ENCODE measurements at regions not wholly inside any gene's neighbourhood (a gene's known extent, or its start where the extent isn't known, plus 50 kb on each side); places are given as distances from the start of the nearest gene placed in this dataset.

DNA sequence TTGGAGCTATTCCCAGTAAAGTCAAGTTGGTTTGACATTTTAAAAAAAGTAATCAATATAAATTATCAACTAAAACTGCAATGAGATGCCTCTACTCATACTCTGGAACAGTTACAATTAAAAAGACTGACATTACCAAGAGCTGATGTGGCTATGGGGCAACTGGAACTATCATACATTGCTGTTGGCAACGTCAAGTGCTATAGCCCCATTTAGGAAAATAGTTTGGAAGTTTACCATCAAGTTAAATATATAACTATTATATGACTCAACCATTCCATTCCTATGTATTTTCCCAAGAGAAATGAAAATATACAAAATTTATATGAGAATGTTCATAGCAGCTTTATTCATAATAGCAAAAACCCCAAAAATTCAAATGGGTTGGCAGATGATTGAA is 111.4 kb upstream of the HDGFL1 start:
- DNase-seq (ENCODE audit: low read depth) = no peak

DNA sequence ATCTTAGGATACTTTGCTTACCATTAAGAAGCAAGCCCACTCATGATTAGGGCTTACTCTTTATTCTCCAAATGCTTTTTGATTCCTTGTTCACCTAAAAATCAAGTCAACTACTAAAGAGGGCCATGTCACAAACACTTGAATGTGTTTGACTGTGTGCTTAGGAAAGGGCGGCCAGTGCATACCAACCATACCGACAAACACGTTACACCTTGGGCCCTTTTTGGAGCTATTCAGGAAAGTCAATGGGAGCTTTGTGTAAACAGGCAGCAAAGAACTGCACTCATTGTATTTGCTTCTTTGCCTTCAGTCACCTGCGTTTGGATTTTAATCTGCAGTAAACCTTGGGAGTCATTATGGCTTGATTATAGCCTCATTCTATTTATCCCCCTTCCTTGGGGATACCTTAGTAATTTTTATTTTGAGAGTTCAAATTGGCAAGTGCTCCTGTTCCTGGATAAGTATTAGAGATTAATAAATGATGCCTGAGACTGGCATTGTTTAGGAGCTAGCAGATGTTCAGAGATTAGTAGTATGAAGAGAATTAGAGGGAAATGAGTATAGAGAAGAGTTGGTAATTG is 102.6 kb upstream of the HDGFL1 start:
- DNase-seq (ENCODE audit: low read depth) = no peak

DNA sequence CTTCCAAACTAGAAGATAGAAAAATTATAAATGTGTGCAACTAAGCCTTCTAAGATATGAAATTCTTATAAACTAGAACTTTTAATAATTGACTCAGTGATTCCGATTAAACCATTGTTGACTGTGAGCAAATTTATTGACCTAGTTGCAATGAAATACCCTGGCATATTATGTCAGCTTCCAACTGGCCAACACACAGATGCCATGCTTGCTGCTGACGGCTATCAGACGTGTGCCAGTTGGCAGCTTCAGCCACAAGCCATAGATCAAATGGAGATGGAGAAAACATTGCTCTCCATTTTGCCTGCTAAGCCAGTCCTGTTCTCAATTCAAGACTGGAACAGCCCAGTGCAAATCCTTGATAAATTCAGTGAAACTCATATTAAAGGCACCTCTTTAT is 101.7 kb upstream of the HDGFL1 start:
- no peak for DNase-seq (ENCODE audit: low read depth)

DNA sequence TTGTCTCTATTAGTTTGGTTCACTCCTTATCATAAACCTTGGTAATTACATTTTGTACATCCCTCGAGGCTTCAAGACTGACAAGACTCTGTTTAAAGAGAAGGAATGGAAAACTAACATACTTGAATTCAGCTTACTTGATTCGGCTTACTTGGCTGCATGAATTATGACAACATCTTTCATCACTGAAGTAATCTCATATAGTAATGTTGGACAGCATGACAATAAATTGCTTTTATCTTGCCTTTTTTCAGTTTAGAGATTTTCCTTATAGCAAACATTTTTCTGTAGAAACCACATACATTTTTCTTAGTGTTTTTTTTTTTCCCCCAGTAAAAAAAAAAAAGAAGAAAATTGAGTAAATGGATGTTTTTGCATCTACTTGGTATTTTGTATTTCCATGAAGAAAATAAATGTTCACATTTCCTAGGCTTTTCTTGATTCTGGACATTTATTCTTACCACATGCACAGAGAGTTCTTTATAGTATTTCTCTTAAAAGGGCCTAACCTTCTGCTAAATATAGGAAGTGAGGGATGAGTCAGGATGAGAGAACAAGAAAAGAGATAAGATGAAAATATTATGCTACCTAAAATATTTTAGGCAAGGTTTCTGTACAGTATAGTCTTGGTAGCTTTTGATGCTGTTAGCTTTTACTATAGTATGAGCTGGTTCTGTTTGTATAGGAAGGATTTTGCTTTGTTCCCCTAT is 101.0 kb upstream of the HDGFL1 start:
- peak; percentile 26 for DNase-seq (ENCODE audit: low read depth)

DNA sequence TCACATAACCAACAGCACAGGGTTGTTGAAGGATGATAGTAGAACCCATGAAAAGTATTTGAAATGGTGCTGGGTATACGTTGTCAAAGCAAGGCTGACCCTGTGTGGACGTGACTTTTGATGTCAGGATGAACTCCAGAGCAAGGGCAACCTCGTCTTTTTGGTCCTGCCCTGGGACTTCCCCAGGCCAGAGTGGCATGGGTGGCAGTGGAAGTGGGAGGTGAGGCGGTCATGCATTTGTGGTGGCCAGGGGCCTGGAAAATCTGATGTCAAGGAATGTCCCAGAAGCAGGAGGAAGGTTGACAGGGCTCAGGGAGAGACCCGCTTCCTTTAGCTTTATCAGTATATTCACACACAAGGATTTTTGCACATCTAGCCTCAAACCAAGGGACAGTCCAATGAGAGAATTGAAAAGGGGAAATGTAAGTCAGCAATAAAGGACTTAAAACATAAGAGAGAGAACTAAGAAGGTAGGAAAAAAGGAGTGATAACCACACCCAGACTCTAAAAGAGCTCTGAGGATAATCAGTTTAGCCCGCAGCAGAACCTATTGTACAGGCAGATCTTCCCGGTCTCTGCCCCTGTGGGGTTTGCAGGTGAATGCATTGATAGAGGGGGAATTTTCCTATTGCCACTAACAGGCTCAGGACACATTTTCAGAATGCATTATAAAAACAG is 98.8 kb upstream of the HDGFL1 start:
- no peak for DNase-seq (ENCODE audit: low read depth)

DNA sequence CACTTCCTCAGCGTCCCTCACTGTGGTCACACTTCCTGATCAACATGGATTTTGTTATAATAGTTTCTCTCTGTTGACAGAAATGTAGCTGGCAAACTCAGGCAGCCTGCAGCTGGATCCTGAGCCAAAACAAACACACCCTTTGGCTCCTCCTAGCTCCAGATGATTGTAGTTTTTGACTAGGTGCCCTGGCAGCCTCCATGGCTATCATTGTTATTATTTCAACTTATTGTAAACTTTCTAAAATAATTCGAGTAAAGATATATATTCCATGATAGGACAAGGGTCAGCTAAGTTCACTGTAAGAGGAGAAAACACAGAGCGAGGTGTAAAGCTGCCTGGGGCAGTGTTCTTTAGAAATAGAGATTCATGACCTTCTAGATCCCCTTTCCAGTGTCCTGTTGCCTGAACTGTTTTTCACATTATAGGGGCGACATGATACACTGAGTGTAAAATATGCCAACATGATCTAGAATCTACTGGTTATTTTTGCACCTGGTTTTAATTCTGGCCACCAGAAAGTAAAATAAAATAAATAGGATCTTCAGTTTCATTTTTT is 98.2 kb upstream of the HDGFL1 start:
- DNase-seq (ENCODE audit: low read depth) = peak; percentile 25

DNA sequence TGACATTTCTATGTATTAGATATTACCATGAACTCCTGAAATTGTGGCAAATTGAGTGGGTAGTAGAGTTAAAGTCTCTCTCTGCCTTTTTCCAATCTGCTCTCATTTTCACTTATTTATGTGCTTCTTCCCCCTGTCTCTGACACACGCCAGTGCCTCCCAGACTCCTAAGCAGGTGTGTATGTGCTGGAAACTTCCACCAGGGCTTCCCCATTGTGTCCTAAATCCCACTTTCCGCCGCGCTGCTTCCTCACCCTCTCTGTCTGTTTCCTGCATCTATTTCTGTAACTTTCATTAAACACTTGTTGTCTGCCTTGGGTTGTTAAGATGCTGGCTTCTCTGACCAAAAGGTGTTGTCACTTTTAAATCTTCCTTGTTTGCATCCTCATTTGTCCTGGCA is 97.6 kb upstream of the HDGFL1 start:
- DNase-seq (ENCODE audit: low read depth) = no peak

DNA sequence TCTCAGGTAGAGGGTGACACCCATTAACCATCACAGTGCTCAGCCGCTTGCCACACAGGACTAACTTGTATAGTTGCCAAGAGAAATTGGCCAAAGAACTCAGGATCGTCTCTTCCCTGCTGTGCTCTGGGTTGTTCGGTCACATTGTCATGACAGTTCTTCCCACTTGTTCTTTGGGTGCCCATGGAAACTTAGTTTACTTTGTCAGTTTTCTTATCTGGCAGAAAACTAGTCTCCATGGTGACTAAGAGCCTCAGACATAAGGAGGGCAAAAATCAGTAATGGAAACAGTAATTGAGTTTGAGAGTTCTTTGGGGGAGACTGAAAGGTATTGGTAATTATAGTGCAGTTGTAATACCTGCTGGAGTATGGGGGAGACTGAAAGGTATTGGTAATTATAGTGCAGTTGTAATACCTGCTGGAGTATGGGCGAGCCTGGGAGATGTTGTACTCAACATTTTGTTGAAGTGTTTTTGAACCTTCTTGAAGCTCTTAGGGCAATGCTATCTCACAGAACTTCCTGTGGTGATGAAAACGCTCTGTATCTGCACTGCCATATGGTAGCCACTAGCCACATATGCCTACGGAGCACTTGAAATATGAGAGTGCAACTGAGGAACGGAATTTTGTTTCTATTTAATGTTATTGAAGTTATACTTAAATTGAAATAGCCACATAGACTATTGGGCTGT is 95.2 kb upstream of the HDGFL1 start:
- DNase-seq (ENCODE audit: low read depth) = no peak

DNA sequence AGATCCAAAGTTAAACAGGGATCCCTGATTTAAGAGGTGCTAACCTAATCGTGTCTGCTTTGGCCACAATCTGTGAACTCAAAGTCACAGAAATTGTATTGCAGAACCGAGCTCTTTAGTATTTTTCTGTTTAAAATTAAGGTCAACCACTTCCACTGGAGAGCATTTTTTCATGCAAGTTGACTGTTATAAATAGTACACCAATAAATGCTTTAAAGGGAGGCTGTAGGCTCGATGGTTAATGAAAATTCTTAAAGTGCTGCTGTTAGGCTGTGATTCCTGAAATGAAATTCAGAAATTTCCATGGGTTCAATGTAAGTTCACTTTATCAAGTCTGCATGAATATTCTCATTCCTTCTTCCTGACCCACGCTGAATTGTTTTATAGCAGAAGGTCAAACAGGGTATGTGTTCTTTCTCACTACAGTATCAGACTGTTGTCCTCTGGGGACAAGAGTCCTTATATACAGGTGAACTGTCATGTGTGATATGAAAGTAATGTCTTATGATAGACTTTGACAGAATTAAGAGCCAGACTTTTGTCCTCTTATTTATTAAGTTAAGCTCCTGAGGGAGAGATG is 92.5 kb upstream of the HDGFL1 start:
- no peak for DNase-seq (ENCODE audit: low read depth)

DNA sequence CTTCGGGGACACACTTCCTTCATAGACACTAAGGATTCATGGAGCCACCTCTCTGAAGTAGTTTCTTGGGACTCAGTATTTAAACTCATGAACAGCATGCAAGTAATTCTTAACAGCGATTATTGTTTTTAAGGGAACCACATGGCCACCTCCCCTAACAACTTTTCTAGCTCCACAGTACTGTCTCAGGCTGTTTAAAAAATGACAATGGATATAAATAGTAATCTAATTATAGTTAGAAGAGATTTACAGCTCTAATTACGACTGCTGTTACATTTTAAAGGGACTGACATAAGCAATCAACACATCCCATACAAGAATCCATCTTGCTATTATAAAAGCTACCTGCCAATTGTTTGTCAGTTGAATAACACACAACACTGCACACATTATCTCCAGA is 72.1 kb upstream of the HDGFL1 start:
- no peak for DNase-seq (ENCODE audit: low read depth)

DNA sequence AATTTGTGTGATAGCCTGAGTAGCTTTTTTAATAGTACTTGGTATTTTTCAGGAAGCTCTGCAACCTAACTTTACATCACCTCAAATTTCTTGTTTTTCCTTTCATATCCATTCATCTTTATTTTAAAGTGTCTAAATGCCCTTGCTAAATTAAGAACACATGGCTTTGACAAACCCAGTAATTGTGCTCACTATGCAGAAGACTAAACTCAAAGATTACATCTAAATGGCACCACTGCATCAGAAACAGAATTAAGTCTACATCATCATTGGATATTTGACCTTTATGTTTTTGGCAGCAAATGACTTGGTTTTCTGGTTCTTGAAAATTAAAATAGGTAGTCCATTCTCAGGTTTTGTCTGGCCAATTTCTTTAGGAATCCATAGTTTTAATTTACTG is 69.6 kb upstream of the HDGFL1 start:
- no peak for DNase-seq (ENCODE audit: low read depth)

DNA sequence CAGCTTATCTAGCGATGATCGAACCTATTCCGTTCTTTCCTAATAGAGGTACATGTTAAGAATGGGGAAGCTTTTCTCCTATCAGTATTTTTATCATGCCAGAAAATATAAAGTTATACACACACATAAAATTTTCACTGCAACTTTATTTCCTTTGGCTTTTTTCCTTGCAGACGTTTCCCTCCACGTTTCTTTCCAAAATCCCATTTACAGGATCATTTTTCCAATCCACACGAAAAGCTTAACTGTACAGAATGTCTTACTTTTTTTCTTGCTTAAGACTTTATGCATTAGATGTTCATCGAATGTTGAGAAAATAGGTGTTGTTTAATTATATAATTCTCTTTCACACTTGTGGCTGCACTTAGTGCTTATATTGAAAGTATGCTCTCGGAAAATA is 62.9 kb upstream of the HDGFL1 start:
- DNase-seq (ENCODE audit: low read depth) = no peak

DNA sequence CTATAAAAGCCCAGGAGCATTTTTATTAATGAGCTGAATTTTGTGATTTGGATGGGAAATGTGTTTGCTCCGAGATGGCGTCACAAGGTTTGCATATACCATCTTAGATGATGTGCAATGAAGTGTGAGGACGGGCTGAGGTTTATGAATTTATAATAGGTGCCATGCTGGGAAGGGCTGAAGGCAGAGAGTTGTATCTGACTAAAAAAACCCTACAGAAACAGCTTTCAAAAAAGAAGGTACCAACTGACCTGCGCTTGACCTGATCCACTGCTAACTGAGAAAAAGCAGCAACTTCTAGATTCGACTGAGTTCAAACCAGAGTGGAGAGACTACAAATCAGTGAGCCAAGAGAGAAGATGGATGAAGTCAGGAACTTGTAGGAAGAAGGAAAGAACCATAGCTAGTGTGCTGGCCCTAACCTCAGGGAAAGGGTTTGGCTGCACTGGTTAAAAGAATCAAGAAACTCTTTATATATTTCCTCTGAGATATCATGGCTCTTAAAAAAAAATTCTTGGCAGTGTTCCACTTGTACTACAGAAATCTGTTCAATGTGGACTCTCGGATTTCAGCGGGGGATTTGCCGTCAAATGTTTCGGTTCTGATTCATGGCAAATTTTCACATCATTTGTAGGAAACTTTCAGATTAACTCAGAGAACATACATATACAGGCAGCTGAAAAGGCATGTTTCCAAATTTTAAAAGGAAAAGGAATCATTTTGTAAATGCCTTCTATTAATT is 56.5 kb upstream of the HDGFL1 start:
- no peak for DNase-seq (ENCODE audit: low read depth)

DNA sequence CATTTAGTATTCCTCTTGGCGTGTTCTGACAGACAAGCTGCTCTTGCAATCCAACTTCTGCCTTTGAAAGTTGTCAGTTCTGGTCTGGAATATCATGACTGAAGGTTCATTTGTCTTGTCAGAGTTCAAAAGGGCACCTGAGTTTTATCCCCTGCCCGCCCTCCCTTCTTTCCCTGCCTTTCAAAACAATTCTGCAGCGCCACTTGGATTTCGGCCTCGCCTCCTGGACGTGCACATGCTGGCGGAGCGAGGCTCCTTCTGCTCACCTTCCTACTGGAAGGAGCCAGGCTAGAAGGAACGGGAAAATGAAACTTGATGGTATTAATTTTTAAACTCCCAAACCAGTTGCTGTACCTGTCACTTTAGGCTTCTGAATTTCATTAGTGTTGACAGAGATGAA is 55.7 kb upstream of the HDGFL1 start:
- no peak for DNase-seq (ENCODE audit: low read depth)

DNA sequence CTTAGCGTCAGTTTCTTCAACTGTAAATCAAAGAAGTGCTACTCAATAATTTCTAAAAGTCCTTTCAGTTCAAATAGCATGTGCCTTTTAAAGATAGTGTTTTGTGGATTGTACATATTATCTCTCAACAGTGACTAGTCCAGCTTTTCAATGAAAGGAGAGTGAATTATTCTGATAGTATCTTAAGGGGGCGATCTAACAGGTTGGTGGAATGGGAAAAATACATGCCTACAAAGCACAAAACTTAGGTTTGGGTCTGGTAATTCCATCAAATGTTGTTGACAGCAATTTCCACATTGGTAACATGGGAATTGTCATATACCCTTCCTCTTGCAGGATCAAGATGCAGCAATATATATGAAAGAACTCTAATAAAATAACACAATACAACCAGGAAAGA is 50.1 kb upstream of the HDGFL1 start:
- DNase-seq (ENCODE audit: low read depth) = no peak
